ENCODE measurements at regions not wholly inside any gene's neighbourhood (a gene's known extent, or its start where the extent isn't known, plus 50 kb on each side); places are given as distances from the start of the nearest gene placed in this dataset.

- CTCF ChIA-PET, result no interaction called here
- in situ Hi-C loops (cut with HindIII; ENCODE audit: low pct_unique_long_range_greater_than_20kb, low sequenced_read_pairs), result no loop called here
Observed at GRCh38 chr2:136550181-136550580, 215.2 kb upstream of the THSD7B start.

GRCh38 chr2:136539355-136539754, 226.0 kb upstream of the THSD7B start:
- Histone ChIP-seq H3K4me1 (ENCODE audit: control insufficient read depth, insufficient read depth, low read length) (no peaks in the 10 kb centered on the region), H3K9me3 (ENCODE audit: control insufficient read depth, insufficient read depth, low read depth, low read length) (no peaks in the 10 kb centered on the region), H3K27ac (ENCODE audit: low read length) (no peak overlapping the region), H3K27me3 (ENCODE audit: control insufficient read depth, insufficient read depth, low read length) (no peaks in the 10 kb centered on the region), H3K36me3 (ENCODE audit: control insufficient read depth, insufficient read depth, low read length) (no peaks in the 10 kb centered on the region), H3K4me3 (ENCODE audit: low read depth in 2 of 2, low read length in 2 of 2) (no peak overlapping the region)
- in situ Hi-C loops (cut with HindIII; ENCODE audit: low pct_unique_long_range_greater_than_20kb, low sequenced_read_pairs) (no loop called here), intact Hi-C loops (cut with micrococcal nuclease; ENCODE audit: unreplicated experiment) (no loop called here)
- no peak for DNase-seq (ENCODE audit: low read depth, low spot score)
- ChIA-PET CTCF (no interaction called here), POLR2A (no interaction called here)
- ATAC-seq, result no peak
- no TSS peak for BruUV-seq (replicated peaks)
- TF ChIP-seq SIN3A (IDR thresholded peaks at IDR 0.05; ENCODE audit: borderline replicate concordance, insufficient read depth, low read depth, low read length), result no peak

More at GRCh38 chr2:136550181-136550580, 215.2 kb upstream of the THSD7B start:
- ATAC-seq (no peak), DNase-seq (ENCODE audit: low read depth, low spot score) (no peak)
- Histone ChIP-seq H3K27ac (ENCODE audit: low read length) (no peak overlapping the region), H3K4me3 (ENCODE audit: low read depth in 2 of 2, low read length in 2 of 2) (no peak overlapping the region), H3K4me1 (ENCODE audit: control insufficient read depth, insufficient read depth, low read length) (no peaks in the 10 kb centered on the region), H3K36me3 (ENCODE audit: control insufficient read depth, insufficient read depth, low read length) (no peaks in the 10 kb centered on the region), H3K9me3 (ENCODE audit: control insufficient read depth, insufficient read depth, low read depth, low read length) (no peaks in the 10 kb centered on the region), H3K27me3 (ENCODE audit: control insufficient read depth, insufficient read depth, low read length) (no peaks in the 10 kb centered on the region; the same call in 1 of the 2 replicates)
- no TSS peak for BruUV-seq (replicated peaks)
- TF ChIP-seq SIN3A (IDR thresholded peaks at IDR 0.05; ENCODE audit: borderline replicate concordance, insufficient read depth, low read depth, low read length) (no peak), TCF7L2 (IDR thresholded peaks at IDR 0.05; ENCODE audit: low read depth, low read length) (no peak), POLR2AphosphoS5 (IDR thresholded peaks at IDR 0.05; ENCODE audit: low read depth, low read length) (no peak), CTCF (IDR thresholded peaks at IDR 0.05) (no peak)
- TF ChIP-seq, protein P1, sequence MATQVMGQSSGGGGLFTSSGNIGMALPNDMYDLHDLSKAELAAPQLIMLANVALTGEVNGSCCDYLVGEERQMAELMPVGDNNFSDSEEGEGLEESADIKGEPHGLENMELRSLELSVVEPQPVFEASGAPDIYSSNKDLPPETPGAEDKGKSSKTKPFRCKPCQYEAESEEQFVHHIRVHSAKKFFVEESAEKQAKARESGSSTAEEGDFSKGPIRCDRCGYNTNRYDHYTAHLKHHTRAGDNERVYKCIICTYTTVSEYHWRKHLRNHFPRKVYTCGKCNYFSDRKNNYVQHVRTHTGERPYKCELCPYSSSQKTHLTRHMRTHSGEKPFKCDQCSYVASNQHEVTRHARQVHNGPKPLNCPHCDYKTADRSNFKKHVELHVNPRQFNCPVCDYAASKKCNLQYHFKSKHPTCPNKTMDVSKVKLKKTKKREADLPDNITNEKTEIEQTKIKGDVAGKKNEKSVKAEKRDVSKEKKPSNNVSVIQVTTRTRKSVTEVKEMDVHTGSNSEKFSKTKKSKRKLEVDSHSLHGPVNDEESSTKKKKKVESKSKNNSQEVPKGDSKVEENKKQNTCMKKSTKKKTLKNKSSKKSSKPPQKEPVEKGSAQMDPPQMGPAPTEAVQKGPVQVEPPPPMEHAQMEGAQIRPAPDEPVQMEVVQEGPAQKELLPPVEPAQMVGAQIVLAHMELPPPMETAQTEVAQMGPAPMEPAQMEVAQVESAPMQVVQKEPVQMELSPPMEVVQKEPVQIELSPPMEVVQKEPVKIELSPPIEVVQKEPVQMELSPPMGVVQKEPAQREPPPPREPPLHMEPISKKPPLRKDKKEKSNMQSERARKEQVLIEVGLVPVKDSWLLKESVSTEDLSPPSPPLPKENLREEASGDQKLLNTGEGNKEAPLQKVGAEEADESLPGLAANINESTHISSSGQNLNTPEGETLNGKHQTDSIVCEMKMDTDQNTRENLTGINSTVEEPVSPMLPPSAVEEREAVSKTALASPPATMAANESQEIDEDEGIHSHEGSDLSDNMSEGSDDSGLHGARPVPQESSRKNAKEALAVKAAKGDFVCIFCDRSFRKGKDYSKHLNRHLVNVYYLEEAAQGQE (IDR thresholded peaks at IDR 0.05; ENCODE audit: insufficient read depth in 1 of 2, low read depth in 2 of 2, low read length in 1 of 2), result no peak
- intact Hi-C loops (cut with micrococcal nuclease; ENCODE audit: unreplicated experiment), result no loop called here
- POLR2A ChIA-PET, result no interaction called here

GRCh38 chr2:136538489-136538888, 226.9 kb upstream of the THSD7B start:
- DNase-seq (ENCODE audit: low read depth, low spot score) (no peak), ATAC-seq (no peak)
- H3K27me3 ChIP-seq (ENCODE audit: control insufficient read depth, insufficient read depth, low read length), result no peaks in the 10 kb centered on the region
- H3K4me3 ChIP-seq (ENCODE audit: low read depth in 2 of 2, low read length in 2 of 2), result no peak overlapping the region
- in situ Hi-C loops (cut with HindIII; ENCODE audit: low pct_unique_long_range_greater_than_20kb, low sequenced_read_pairs) (no loop called here), intact Hi-C loops (cut with micrococcal nuclease; ENCODE audit: unreplicated experiment) (no loop called here)
- no peak for TF ChIP-seq TCF7L2 (IDR thresholded peaks at IDR 0.05; ENCODE audit: low read depth, low read length)
- no peak for TF ChIP-seq CTCF (IDR thresholded peaks at IDR 0.05)
- no peak for TF ChIP-seq SIN3A (IDR thresholded peaks at IDR 0.05; ENCODE audit: borderline replicate concordance, insufficient read depth, low read depth, low read length)
- TF ChIP-seq POLR2AphosphoS5 (IDR thresholded peaks at IDR 0.05; ENCODE audit: low read depth, low read length), result no peak
- TF ChIP-seq, protein P1 (IDR thresholded peaks at IDR 0.05; ENCODE audit: insufficient read depth in 1 of 2, low read depth in 2 of 2, low read length in 1 of 2), result no peak
- H3K36me3 ChIP-seq (ENCODE audit: control insufficient read depth, insufficient read depth, low read length), result no peaks in the 10 kb centered on the region
- H3K9me3 ChIP-seq (ENCODE audit: control insufficient read depth, insufficient read depth, low read depth, low read length), result no peaks in the 10 kb centered on the region
- POLR2A ChIA-PET, result no interaction called here
- no peak overlapping the region for H3K27ac ChIP-seq (ENCODE audit: low read length)
- H3K4me1 ChIP-seq (ENCODE audit: control insufficient read depth, insufficient read depth, low read length), result no peaks in the 10 kb centered on the region
- CTCF ChIA-PET, result no interaction called here
- BruUV-seq (replicated peaks), result no TSS peak
